Heart left ventricle (tissue), 16 donors: ENCODE measurements at regions not wholly inside any gene's neighbourhood (a gene's known extent, or its start where the extent isn't known, plus 50 kb on each side); places are given as distances from the start of the nearest gene placed in this dataset.

ENCODE experiments used
- ATAC-seq, 4 donors: fragments of 200-7000 bp; cut with Tn5 transposase; one replicate each; pipeline ENCODE4 v1.9.1; 2020 to 2022; ENCODE audit warnings: moderate library complexity in 4 of 4, mild to moderate bottlenecking in 3 of 4, moderate number of reproducible peaks in 1 of 4
- DNase-seq, 5 donors: peaks; one replicate each; pipeline ENCODE4 v3.0.0-alpha.2; 2020
- H3K27ac ChIP-seq, 12 donors: fragments of 200-600 bp; sonication (generic) in 4 of 12; one replicate each; pipeline versions ENCODE4 v1.5.0 to v1.8.0; 2016 to 2022; ENCODE audit warnings: mild to moderate bottlenecking in 2 of 12
- H3K27me3 ChIP-seq, 9 donors: fragments of 200-600 bp; sonication (generic) in 2 of 9; one replicate each; pipeline versions ENCODE4 v1.5.1 to v1.8.0; 2016 to 2022; ENCODE audit warnings: mild to moderate bottlenecking in 3 of 9
- H3K36me3 ChIP-seq, 9 donors: fragments of 200-600 bp; sonication (generic) in 2 of 9; one replicate each; pipeline versions ENCODE4 v1.5.0 to v1.8.0; 2018 to 2022; ENCODE audit warnings: mild to moderate bottlenecking in 2 of 9
- H3K4me1 ChIP-seq, 12 donors: fragments of 200-600 bp; sonication (generic) in 4 of 12; one replicate each; pipeline versions ENCODE4 v1.5.0 to v1.8.0; 2016 to 2022; ENCODE audit warnings: mild to moderate bottlenecking in 3 of 12
- H3K4me3 ChIP-seq, 12 donors: fragments of 200-600 bp; sonication (generic) in 4 of 12; one replicate each; pipeline versions ENCODE4 v1.5.0 to v1.8.0; 2017 to 2022; ENCODE audit warnings: mild to moderate bottlenecking in 9 of 12, moderate library complexity in 4 of 12
- H3K9me3 ChIP-seq, 12 donors: fragments of 200-600 bp; sonication (generic) in 4 of 12; one replicate each; pipeline versions ENCODE4 v1.5.0 to v1.8.0; 2016 to 2022; ENCODE audit warnings: mild to moderate bottlenecking in 1 of 12
- POLR2A ChIP-seq, 2 donors: fragments of 450-650 bp; IDR thresholded peaks; one replicate each; pipeline ENCODE4 v1.6.1; 2017; ENCODE audit warnings: antibody characterized with exemption in 2 of 2, mild to moderate bottlenecking in 2 of 2, moderate library complexity in 2 of 2
- WGBS, 4 donors: extraction: QIAGEN DNeasy Blood & Tissue Kit in 2 of 4; methylation state at CpG; one replicate each; pipeline versions ENCODE4 v1.1.5 to v1.1.7; 2013 to 2018; 5-methylcytosine and 5-hydroxymethylcytosine counted together
- intact Hi-C, 10 donors: fragments of 100-400 bp; cut with DNase I; formaldehyde crosslinking; loops; one replicate each; pipeline versions ENCODE4 v1.11.1 to v1.14.2; 2022
- TF ChIP-seq, protein P1 (sequence below), 12 donors: fragments of 200-600 bp; sonication (generic) in 4 of 12; IDR thresholded peaks; one replicate each; pipeline versions ENCODE4 v1.5.0 to v1.8.0; 2018 to 2022; ENCODE audit warnings: antibody characterized with exemption in 12 of 12, mild to moderate bottlenecking in 5 of 12
- donor health status: ischemic (EF 13 %, LVEDD 7.1; RV severe dilation, severe dysfunction).
- donor health status: healthy with polysubstance abuse.
- donor health status: DM: no; HTN: yes; CAD: no.
- donor health status: DM: no; HTN: no; CAD: no.
- donor health status: ischemic (EF 25% LVEDD 6.9; RV normal size, moderate dysfunction).
- donor health status: ischemic (EF 25% LVEDD 5.7; RV mildly dilated, moderate dysfunction).
- donor health status: healthy.
- donor health status: DM: yes; HTN: yes; CAD: no.
- donor health status: ischemic (EF 35%, LVEDD 5.7; RV mildly dilated, moderate dysfunction).
- donor health status: nonischemic (EF 11% LVEDD 7.7; RV severe dilation, severe dysfunction).
- donor health status: DM: yes; HTN: yes; CAD: no.
- donor health status: PGD.
- donor health status: ischemic (EF 29% LVEDD 5.4; RV normal size, mild dysfunction).
- donor health status: nonischemic (EF 23%, LVEDD 6.1; RV moderate dilation, normal function).

DNA sequence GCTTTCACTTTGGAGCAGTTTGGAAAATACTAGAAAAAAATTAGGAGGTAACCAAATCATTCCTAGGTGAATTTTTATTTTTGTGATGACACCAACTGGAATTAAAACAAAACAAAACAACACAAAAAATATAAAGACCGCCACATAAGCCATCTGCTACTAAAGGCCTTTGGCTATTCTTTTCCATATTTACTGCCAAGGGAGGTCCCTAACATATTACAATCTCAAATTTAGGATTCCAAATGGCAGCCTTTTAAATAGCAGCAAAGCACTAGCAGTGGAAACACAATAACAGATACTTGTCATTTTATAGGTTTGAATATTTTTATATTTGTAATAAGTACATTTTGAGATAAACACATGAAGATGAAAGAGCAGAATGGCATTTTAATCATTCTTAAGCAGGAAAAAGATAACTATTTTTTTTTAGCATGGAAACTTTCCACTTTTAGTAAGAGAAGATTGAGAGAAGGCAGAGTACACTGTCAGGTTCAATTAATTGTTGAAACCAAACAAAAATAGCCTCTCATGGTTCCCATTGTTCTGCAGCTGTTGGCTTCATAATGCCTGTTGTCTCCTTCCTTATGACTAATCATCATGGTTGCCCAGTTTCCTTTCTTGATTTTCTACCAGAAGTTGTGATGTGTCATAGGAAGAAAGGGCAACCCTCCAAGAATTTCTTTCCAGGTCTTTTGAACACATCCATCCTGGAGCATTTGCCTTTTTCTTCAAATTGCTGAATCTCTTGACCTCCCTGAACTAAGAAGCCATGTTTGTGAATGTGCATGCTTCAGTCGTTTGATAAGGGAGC lies 219.0 kb upstream of the EMCN start:
- no peak for TF ChIP-seq POLR2A (IDR thresholded peaks at IDR 0.05)
- intact Hi-C loops: loop anchor here in 8 of 10 donors (1.0 to 10.0 kb wide), 8 partner anchors 80 to 315 kb away; partner anchors contain the start of gene EMCN (in 5 of the 8)
- Histone ChIP-seq H3K4me1 (peaks cover 0 to 19% (median 8%) of the 10 kb centered on the region in 12 donors), H3K27ac (peak overlapping the region in 9 of 12 donors; percentile 0 to 67 (median 40)), H3K4me3 (no peak overlapping the region), H3K36me3 (no peaks in the 10 kb centered on the region), H3K9me3 (peaks cover 0 to 14% (median 1%) of the 10 kb centered on the region in 12 donors), H3K27me3 (no peaks in the 10 kb centered on the region)
- ATAC-seq: peak; percentile 51 to 87 (median 76)
- WGBS, 4 donors: 47 to 51% (median 49%) methylated on average over 2 of the region's 2 CpGs
- peak in 2 of 5 donors; percentile 18 for DNase-seq

DNA sequence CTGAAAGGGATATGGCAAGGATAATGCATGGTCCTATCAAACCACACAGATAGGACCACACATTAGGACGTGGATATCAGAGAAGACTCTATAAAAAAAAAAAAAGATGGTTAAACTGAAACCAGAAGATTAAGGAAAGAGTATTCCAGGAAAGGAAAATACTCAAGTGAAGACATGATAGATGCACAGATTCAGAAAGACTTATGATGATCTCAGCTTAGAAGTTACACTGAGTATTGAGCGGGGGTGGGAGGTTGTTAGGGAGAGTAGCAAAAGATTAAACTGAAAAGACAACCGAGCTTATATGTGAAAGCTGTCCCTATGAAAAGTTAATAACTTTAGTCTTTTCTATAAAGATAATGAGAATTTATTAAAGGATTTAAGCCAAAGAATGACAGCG lies 211.0 kb upstream of the EMCN start:
- no peaks in the 10 kb centered on the region for H3K36me3 ChIP-seq
- no peak for ATAC-seq
- intact Hi-C loops: no loop called here
- H3K4me3 ChIP-seq: no peak overlapping the region
- H3K4me1 ChIP-seq: no peaks in the 10 kb centered on the region
- WGBS, 4 donors: 76 to 86% (median 84%) methylated on average over 4 of the region's 4 CpGs
- peaks cover 0 to 16% (median 2%) of the 10 kb centered on the region in 12 donors for H3K9me3 ChIP-seq
- H3K27me3 ChIP-seq: no peaks in the 10 kb centered on the region
- TF ChIP-seq POLR2A (IDR thresholded peaks at IDR 0.05): no peak
- TF ChIP-seq, protein P1, sequence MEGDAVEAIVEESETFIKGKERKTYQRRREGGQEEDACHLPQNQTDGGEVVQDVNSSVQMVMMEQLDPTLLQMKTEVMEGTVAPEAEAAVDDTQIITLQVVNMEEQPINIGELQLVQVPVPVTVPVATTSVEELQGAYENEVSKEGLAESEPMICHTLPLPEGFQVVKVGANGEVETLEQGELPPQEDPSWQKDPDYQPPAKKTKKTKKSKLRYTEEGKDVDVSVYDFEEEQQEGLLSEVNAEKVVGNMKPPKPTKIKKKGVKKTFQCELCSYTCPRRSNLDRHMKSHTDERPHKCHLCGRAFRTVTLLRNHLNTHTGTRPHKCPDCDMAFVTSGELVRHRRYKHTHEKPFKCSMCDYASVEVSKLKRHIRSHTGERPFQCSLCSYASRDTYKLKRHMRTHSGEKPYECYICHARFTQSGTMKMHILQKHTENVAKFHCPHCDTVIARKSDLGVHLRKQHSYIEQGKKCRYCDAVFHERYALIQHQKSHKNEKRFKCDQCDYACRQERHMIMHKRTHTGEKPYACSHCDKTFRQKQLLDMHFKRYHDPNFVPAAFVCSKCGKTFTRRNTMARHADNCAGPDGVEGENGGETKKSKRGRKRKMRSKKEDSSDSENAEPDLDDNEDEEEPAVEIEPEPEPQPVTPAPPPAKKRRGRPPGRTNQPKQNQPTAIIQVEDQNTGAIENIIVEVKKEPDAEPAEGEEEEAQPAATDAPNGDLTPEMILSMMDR (IDR thresholded peaks at IDR 0.05): no peak
- no peak overlapping the region for H3K27ac ChIP-seq
- no peak for DNase-seq

DNA sequence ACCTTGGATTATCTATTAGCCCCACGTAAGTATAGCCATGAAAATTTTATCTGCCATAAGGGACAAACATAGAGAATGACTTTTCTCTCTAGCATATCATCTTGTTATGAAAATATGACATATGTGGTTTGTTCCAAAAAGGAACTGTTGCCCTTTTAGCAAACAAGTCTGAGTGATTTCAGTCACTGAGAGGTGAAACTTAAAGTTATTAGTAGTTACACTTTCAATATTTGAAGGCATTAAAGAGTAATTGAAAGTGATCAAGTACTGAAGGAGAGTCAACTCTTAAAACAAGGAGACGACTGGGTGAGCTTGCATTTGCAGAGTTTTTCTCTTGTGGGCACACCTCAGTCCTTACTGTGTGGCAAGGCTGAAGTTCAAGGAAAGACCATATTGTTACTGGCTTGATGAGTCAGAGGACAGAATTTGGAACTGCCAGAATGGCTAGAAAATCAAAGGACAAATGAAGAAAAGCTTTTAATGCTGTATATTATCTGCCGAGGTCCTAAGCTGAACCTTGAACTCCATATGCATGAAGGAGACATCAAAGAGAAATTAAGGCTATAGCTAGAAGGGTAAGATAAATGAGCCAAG lies 205.1 kb upstream of the EMCN start:
- WGBS, 4 donors: 85 to 91% (median 89%) methylated on average over 3 of the region's 3 CpGs
- DNase-seq: no peak
- no peak overlapping the region for H3K4me3 ChIP-seq
- H3K4me1 ChIP-seq: peaks cover 0 to 6% (median 0%) of the 10 kb centered on the region in 12 donors
- no peak overlapping the region for H3K27ac ChIP-seq
- no peaks in the 10 kb centered on the region for H3K36me3 ChIP-seq
- H3K9me3 ChIP-seq: peaks cover 0 to 18% (median 1%) of the 10 kb centered on the region in 12 donors
- no peak for TF ChIP-seq POLR2A (IDR thresholded peaks at IDR 0.05)
- no peaks in the 10 kb centered on the region for H3K27me3 ChIP-seq
- ATAC-seq: no peak
- intact Hi-C loops: no loop called here

DNA sequence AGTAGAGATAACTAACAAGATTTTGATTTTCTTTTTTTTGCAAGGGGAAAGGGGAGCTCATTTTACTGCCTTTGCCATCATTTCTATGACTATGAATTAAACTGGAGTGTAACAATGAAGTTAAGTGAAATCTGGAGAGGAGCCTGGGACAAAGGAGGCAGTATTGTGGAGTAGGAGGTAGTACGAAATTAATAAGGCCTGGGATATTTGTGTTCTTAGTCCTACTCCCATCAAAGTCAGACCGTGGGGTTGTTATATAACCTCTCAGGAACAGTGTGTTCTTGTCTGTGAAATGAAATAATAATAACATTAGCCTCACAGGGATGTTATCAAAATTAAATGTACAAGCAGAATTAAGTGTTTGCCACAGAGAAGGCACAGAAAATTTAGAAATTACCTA lies 204.3 kb upstream of the EMCN start:
- Histone ChIP-seq H3K4me1 (peaks cover 0 to 6% (median 0%) of the 10 kb centered on the region in 12 donors), H3K27me3 (no peaks in the 10 kb centered on the region), H3K9me3 (peaks cover 0 to 18% (median 1%) of the 10 kb centered on the region in 12 donors), H3K36me3 (no peaks in the 10 kb centered on the region), H3K27ac (no peak overlapping the region), H3K4me3 (no peak overlapping the region)
- DNase-seq (no peak), ATAC-seq (no peak)
- TF ChIP-seq, protein P1 (IDR thresholded peaks at IDR 0.05): no peak
- TF ChIP-seq POLR2A (IDR thresholded peaks at IDR 0.05): no peak
- 70 to 77% (median 75%) methylated on average over 2 of the region's 2 CpGs for WGBS, 4 donors
- intact Hi-C loops: no loop called here

DNA sequence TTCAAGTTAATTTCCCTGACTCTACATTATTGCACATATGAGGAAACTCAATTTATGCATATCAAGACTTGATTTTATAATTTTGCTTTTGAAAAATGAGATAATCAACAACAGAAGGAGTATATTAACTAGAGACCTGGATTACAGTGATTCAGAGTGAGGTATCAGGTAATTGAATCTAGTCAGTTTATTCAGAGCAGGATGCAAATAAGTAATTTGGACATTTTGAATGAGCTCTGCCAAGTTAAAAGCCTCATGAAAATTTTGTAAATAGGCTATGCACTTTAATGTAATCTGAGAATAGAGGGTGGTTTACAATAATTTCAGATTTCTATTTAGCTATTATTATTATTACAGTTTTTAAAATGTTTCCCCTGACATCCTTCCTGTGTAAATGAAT lies 203.7 kb upstream of the EMCN start:
- no peak for ATAC-seq
- no peaks in the 10 kb centered on the region for H3K36me3 ChIP-seq
- no peak overlapping the region for H3K4me3 ChIP-seq
- no peak for TF ChIP-seq POLR2A (IDR thresholded peaks at IDR 0.05)
- TF ChIP-seq, protein P1 (IDR thresholded peaks at IDR 0.05): no peak
- peaks cover 0 to 18% (median 1%) of the 10 kb centered on the region in 12 donors for H3K9me3 ChIP-seq
- no peak overlapping the region for H3K27ac ChIP-seq
- peaks cover 0 to 6% (median 0%) of the 10 kb centered on the region in 12 donors for H3K4me1 ChIP-seq
- intact Hi-C loops: no loop called here
- no peak for DNase-seq
- no peaks in the 10 kb centered on the region for H3K27me3 ChIP-seq
